GF-D8 (cell line): ENCODE measurements at regions not wholly inside any gene's neighbourhood (a gene's known extent, or its start where the extent isn't known, plus 50 kb on each side); places are given as distances from the start of the nearest gene placed in this dataset.
"Not testable (repeated sequence)": the region's sequence is repeated elsewhere in the genome, so short reads cannot be mapped to it uniquely, and the experiment has no call there.

Experiments used
- DNase-seq: peaks from one replicate; lab custom pipeline; 2025; lab: John Stamatoyannopoulos, UW

- DNase-seq, result not testable (repeated sequence)
These were observed 112.4 kb upstream of the ZNF184 start for GRCh38 chr6:27585316-27585715.

DNA sequence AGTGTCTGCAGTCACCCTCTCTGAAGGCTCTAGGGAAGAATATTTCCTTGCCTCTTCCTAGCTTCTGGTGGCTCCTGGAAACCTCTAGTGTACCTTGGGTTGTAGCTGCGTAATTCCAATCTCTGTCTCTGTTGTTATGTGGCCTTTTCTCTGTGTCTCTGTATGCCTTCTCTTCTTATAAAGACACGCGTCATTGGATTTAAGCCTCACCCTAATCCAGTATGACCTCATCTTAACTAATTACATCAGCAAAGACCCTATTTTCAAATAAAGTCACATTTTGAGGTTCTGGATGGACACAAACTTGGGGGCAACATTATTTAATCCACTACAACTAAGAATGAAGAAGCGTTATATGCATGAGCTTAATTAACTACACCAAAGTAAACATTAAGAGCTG lies 111.4 kb upstream of the ZNF184 start:
- no peak for DNase-seq

- no peak for DNase-seq
These were observed 110.2 kb upstream of the ZNF184 start for GRCh38 chr6:27582928-27583725.

DNA sequence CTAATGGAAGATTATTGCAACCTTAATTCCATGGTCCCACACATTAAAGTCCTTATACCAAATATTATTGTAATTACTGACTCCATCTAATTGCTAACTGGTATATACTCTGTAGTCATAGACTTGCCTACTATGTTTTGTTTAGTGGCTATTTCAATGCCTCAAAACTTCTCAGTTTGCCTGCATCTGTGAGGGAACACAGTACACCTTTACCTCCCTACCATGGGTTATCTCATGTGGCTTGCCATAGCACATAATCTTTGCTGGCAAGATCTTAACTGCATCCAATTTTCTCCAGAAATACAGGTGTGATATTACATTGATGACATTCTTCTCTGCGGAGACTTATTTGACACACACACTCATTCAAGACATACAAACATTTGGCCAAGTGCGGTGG lies 107.1 kb upstream of the ZNF184 start:
- DNase-seq, result no peak

- no peak for DNase-seq
These were observed 105.0 kb upstream of the ZNF184 start for GRCh38 chr6:27577922-27578321.

DNA sequence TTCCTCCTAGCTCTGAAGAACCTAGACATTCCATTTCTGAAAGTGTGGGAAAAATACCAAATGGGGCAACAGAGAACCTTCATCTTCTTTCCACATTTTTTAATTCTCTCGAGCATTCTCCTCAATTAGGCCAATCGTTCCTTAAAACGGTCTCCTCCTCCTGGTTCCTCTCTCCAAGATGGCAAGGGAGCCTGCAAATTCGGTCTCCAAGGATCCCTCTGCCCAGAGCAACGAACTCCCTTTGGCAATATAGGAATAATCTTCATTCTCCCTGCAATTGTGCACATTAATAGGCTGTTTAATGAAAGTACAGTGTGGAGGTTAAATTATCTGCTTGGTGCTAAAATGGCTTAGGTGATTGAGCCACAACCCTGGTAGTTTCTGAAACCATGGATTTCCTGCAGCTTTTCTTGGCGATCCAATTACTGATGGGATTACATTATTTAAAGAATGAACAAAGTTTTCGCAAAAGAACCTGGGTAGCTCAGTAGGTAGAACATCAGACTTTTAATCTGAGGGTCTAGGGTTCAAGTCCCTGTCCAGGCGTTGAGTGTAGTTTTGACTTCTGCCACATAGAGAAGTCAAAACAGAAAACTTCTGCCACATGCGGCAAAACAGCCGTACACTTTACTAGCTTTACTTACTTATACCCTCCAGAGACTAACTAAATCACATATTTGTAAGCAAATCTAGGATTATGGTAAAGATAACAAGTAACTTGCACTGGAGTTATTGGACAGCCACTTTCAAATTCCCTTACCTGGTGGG lies 102.9 kb upstream of the ZNF184 start:
- no peak for DNase-seq

DNA sequence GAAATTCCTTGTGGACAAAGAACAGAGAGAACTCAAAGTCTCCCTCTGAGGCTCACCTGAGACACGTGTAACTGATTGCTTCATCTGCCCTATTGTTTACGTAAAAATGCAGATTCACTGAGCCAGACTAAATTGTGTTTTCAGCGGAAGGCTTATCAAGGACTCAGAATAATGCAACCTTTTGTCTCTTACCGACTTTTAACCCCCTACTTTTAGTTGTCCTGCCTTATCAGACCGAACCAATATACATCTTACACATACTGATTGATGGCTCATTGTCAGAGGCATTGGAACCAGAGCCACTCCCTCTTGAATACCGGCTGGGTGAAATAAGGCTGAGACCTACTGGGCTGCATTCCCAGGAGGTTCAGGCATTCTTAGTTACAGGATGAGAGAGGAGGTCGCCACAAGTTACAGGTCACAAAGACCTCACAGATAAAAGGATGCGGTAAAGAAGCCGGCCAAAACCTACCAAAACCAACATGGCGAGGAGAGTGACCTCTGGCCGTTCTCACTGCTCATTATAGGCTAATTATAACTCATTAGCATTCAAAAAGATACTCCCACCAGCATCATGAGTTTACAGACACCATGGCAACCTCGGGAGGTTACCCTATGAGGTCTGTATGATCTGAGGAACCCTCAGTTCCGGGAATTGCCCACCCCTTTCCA lies 95.5 kb upstream of the ZNF184 start:
- DNase-seq, result no peak

- DNase-seq, result no peak
These were observed 93.2 kb upstream of the ZNF184 start for GRCh38 chr6:27565839-27566779.

- DNase-seq, result no peak
These were observed 89.1 kb upstream of the ZNF184 start for GRCh38 chr6:27562027-27562410.

DNA sequence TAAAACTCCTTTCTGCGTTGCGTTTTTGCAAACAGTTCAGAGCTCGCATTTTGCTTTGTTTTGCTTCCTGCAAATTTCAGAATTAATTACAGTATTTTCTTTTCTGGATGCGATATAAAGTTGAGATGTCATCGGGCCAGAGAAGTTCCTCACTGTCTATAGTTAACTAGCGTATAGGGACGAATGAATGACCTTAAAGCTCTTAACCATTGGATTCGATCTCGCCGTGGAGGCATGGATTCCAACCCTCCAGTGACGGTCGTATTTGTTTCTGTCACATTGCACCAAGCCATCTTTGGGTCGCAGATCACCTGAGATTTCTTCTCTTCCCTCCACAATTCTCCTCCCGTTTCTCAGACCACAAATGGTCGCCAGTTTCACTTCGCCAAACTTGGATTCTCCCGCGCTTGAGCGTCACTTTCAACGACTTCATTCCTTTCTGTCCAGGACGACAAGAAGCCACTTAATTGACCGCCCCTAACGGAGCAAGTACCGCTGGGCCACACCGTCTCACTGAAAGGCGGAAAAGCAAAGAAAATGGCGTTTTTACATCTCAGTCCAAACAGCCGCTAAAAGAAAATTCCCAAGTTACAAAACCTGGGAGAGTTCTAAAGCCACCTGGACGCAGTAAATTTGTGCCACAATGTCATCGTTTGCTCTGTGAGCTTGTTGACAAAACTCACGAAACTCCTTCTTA lies 85.3 kb upstream of the ZNF184 start:
- no peak for DNase-seq

- DNase-seq, result no peak
These were observed 83.5 kb upstream of the ZNF184 start for GRCh38 chr6:27556406-27556805.

DNA sequence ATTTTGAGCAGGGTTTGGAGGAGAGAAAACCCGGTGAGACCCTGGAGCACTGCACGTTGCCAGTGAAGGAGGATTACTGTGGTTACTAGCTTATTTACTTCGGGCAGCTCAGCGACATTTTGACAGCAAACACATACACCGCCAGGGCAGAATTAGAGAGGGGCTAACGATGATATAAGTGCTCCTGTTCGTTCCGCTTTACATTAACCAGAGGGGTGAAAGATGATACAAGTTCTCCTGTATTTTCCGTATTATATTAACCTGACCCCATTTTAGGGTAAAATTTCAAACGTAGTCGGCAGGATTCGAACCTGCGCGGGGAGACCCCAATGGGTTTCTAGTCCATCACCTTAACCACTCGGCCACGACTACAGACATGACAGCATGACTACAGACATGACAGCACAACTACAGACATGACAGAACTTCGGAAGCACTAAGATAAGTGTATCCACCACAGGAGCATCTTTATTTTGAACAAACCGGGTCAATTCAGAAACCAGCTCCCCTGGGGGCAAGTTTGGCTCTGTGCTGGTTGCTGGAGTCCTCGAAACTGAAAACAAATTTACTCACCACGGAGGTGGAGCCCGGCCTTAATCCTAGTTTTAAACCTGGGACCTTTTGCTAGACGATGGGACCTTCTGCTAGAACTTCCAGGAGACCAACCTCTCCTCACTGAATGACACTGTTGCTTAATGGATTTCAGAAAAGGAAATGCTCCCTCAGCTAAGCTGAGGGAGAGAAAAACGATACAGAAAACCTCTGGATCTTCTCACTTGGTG lies 80.4 kb upstream of the ZNF184 start:
- no peak for DNase-seq

- no peak for DNase-seq
These were observed 78.7 kb upstream of the ZNF184 start for GRCh38 chr6:27551607-27552006.

DNA sequence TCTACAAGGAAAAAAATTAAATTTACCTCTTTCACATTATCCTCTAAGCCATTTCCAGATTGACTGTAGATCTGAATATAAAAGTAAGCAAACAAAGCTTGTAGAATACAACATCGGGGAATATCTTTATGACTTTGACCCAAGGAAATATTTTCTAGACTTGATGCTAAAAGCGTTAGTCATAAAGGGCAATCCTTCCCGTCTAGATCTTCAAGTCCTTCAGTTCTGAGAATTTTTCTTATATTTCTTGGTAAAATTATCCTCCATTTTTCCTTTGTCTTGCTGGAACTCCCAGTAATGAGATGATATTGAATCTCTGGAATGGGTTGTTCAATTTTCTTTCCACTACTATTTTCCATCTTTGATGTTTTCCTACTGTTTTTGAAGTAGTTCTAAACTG lies 77.8 kb upstream of the ZNF184 start:
- DNase-seq, result no peak

- DNase-seq, result not testable (repeated sequence)
These were observed 76.3 kb upstream of the ZNF184 start for GRCh38 chr6:27549241-27549598.

- DNase-seq, result no peak
These were observed 74.5 kb upstream of the ZNF184 start for GRCh38 chr6:27547157-27548075.

GRCh38 chr6:27546522-27546921 lies 73.6 kb upstream of the ZNF184 start:
- no peak for DNase-seq

DNA sequence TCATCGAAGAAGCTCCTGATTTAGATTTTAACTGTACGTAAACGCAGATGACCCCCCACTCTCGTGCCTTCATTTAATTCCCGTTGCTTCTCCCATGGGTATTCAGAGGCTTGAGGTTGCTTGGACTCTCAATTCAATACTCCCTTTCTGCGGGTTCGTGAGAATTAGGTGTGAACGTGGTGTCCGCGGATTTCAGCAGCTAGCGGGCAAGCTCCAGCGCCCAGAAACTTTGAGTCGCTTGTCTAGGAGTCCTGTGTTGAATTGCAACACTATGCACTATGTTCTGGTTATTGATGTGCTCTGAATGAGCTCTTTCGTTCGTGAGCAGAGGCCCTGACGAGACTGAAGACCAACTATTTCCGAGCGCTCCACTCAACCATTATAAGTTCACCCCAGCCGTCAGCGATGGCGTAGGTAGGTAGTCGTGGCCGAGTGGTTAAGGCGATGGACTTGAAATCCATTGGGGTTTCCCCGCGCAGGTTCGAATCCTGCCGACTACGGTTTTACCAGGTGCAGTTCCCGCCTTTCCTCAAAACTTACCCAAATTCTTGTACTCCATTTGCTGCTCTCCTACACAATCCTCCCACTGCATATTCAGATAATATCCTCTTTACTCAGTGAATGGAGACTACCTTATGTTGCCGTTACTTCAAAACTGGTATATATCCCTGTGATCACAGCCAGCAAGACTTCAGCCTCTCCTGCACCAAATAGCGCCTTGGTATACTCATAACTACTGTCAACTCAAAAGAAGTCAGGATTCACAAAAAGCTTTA lies 72.6 kb upstream of the ZNF184 start:
- no peak for DNase-seq
